A172 (cell line): ENCODE measurements at regions not wholly inside any gene's neighbourhood (a gene's known extent, or its start where the extent isn't known, plus 50 kb on each side); places are given as distances from the start of the nearest gene placed in this dataset.
"Not testable (repeated sequence)": the region's sequence is repeated elsewhere in the genome, so short reads cannot be mapped to it uniquely, and the experiment has no call there.

Source experiments
- DNase-seq: peaks from one replicate; pipeline ENCODE4 v3.0.0-alpha.2; 2015; ENCODE audit warnings: low spot score

GRCh38 chr4:27947302-27947701 lies 1086.7 kb downstream of the STIM2 start:
- no peak for DNase-seq

- no peak for DNase-seq
Measured at GRCh38 chr4:27964095-27964494, 1103.5 kb downstream of the STIM2 start.

- DNase-seq, result no peak
Measured at GRCh38 chr4:27966664-27967063, 1106.0 kb downstream of the STIM2 start.

GRCh38 chr4:27973056-27973455 lies 1112.4 kb downstream of the STIM2 start:
- DNase-seq, result no peak

GRCh38 chr4:27973700-27974099 lies 1113.1 kb downstream of the STIM2 start:
- DNase-seq, result no peak

- DNase-seq, result no peak
Measured at GRCh38 chr4:27974339-27974738, 1113.7 kb downstream of the STIM2 start.

GRCh38 chr4:27974881-27975280 lies 1114.2 kb downstream of the STIM2 start:
- not testable (repeated sequence) for DNase-seq

GRCh38 chr4:27978427-27979109 lies 1117.9 kb downstream of the STIM2 start:
- DNase-seq, result not testable (repeated sequence)

- DNase-seq, result no peak
Measured at GRCh38 chr4:27985522-27985921, 1124.9 kb downstream of the STIM2 start.

- DNase-seq, result no peak
Measured at GRCh38 chr4:27986476-27986875, 1125.8 kb downstream of the STIM2 start.

GRCh38 chr4:28001698-28002097 lies 1141.1 kb downstream of the STIM2 start:
- DNase-seq, result no peak

GRCh38 chr4:28004520-28004919 lies 1143.9 kb downstream of the STIM2 start:
- DNase-seq, result no peak

GRCh38 chr4:28006021-28006420 lies 1145.4 kb downstream of the STIM2 start:
- DNase-seq, result no peak

- no peak for DNase-seq
Measured at GRCh38 chr4:28007693-28008092, 1147.1 kb downstream of the STIM2 start.

GRCh38 chr4:28009541-28009940 lies 1148.9 kb downstream of the STIM2 start:
- no peak for DNase-seq

- peak; percentile 1 for DNase-seq
Measured at GRCh38 chr4:28010577-28011240, 1150.1 kb downstream of the STIM2 start.

- DNase-seq, result no peak
Measured at GRCh38 chr4:28014469-28014868, 1153.8 kb downstream of the STIM2 start.

GRCh38 chr4:28015996-28016395 lies 1155.4 kb downstream of the STIM2 start:
- no peak for DNase-seq

- peak; percentile 56 for DNase-seq
Measured at GRCh38 chr4:28038253-28038652, 1177.6 kb downstream of the STIM2 start.

- DNase-seq, result no peak
Measured at GRCh38 chr4:28062562-28062961, 1201.9 kb downstream of the STIM2 start.

GRCh38 chr4:28073860-28074555 lies 1213.4 kb downstream of the STIM2 start:
- peak; percentile 6 for DNase-seq

GRCh38 chr4:28075401-28075956 lies 1214.8 kb downstream of the STIM2 start:
- DNase-seq, result no peak

GRCh38 chr4:28077203-28077602 lies 1216.6 kb downstream of the STIM2 start:
- DNase-seq, result not testable (repeated sequence)
